ENCODE measurements at regions not wholly inside any gene's neighbourhood (a gene's known extent, or its start where the extent isn't known, plus 50 kb on each side); places are given as distances from the start of the nearest gene placed in this dataset.

DNA sequence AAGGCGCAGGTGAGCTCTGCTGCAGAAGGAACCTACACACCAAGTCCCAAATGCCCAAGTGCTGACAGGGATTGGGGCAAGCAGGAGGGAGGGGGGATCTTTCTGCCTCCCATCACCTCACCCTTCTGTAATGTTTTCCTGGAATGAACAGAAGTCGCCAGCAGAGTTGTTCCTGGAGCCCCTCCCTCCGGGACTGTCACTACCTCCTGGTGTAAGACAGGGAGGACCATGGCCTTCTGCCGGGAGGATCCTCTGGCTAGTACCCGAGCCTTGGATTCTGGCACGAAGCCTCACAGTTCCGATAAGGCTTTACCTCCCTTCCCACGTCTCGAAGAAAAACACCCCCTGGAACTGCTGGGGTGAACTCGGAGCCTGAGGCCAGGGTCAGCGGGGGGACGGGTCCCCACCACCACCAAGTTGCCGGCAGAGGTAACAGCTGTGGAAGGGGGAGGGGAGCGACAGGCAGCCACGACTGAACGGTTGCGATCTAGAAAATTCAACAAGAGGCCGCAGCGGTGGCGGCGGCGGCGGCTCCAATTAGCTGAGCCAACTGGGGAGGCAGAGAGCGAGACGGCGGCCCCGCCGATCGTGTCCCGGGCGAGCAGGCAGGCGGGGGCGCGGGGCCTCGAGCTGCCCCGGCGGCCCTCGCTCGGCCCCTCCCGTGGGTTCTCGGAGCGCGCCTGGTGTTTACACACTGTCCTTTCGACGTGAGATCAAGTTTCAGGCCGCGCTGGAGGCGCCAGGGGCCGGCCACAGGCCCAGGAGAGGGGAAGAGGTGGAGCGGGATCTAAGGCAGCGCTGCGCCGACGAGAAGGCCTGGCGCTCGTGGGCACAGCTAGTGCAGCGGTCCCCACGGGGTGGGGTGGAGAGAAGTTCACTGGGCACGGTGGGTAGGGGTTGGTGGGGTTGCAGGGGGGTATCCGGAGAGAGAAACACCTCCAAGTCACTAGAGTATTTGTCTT is 53.7 kb upstream of the BCOR start:
- Histone ChIP-seq H3K4me1 (replicated peaks in 1 of 2) (peaks cover 7 to 36% of the 10 kb centered on the region in 2 donors), H3K36me3 (replicated peaks in 1 of 2) (no peaks in the 10 kb centered on the region), H3K27me3 (peaks cover 46% of the 10 kb centered on the region), H3K27ac (no peak overlapping the region), H3K4me3 (no peak overlapping the region), H3K9me3 (replicated peaks in 1 of 3) (no peaks in the 10 kb centered on the region)
- WGBS, 4 donors: 52 to 83% (median 75%) methylated on average over 11 to 60 of the region's 60 CpGs
- TF ChIP-seq POLR2A (IDR thresholded peaks at IDR 0.05) (no peak), CTCF (IDR thresholded peaks at IDR 0.05) (no peak)
- no peak for DNase-seq
- intact Hi-C loops (cut with DNase I): loop anchor here in 1 of 2 donors (5.0 kb wide), 1 partner anchor 44 kb away; no protein-coding TSS in a partner anchor

DNA sequence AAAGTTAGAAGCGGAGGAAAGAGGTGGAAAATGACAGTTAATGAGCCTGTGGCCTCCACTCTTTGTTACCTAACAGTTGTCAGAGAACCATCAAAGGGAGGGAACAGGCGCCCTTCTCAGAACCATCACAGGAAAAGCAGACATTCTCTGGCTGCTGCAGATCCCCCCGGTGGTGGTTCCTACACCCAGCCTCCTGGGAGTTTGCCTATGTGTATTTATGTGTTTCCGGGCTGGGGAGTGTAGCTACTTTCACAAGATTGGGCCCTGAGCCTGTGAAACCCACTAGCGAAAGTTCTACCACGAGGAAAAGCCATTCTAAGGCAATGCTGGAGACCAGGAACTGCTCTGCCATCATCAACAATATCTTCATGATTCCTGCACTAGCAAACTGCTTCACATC is 52.7 kb upstream of the BCOR start:
- H3K27me3 ChIP-seq: peaks cover 51% of the 10 kb centered on the region
- no peaks in the 10 kb centered on the region for H3K36me3 ChIP-seq (replicated peaks in 1 of 2)
- no peak overlapping the region for H3K27ac ChIP-seq
- H3K4me3 ChIP-seq: no peak overlapping the region
- no peak for DNase-seq
- 30 to 95% (median 62%) methylated on average over 3 to 6 of the region's 6 CpGs for WGBS, 4 donors
- TF ChIP-seq POLR2A (IDR thresholded peaks at IDR 0.05) (no peak), CTCF (IDR thresholded peaks at IDR 0.05) (no peak)
- intact Hi-C loops (cut with DNase I): loop anchor here in 1 of 2 donors (5.0 kb wide), 1 partner anchor 43 kb away; no protein-coding TSS in a partner anchor
- peaks cover 7 to 30% of the 10 kb centered on the region in 2 donors for H3K4me1 ChIP-seq (replicated peaks in 1 of 2)
- H3K9me3 ChIP-seq (replicated peaks in 1 of 3): no peaks in the 10 kb centered on the region

DNA sequence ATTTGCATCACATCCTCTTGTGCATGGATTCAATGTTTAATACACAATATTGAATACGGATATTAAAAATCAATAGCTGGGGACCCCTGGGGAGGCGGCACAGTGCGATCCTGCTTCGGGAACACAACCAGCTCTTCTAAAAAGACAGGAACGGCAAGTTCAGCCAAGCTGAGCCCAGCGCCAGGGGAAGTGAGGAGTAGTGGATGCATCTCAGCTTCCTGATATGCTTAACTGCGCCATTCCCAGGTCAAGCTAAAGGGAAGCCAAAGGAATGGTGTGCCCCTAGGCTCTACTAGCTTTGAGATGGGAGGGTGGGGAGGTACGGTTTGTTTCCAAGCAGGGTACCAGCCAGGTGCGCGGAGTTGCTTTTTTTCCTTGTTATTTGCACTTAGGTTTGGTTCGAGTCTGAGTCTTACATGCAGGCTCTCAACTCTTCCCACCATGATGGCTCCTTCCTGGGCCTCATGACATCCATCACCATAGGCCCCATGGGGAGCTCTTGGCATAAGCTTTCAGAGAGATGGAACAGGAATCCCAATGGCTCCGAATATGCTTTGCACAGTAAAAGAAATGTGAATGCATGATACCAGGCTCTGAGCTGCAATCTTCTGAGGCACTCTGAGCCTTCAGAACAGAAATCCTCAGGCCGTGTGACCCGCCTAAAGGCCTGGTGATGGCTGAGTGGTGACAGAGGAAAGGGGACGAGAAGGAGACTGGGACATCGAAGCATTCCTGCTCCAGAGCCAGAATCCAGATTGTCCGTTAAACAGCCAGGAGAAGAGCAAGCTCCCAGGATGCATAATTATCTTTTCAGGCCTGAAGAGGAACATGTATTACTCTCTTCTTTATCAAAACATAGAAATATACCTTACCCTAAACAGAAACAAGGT is 51.8 kb upstream of the BCOR start:
- H3K27ac ChIP-seq: peak overlapping the region in 1 of 5 donors; percentile 77
- H3K36me3 ChIP-seq (replicated peaks in 1 of 2): no peaks in the 10 kb centered on the region
- TF ChIP-seq POLR2A (IDR thresholded peaks at IDR 0.05) (no peak), CTCF (IDR thresholded peaks at IDR 0.05) (no peak)
- no peak overlapping the region for H3K4me3 ChIP-seq
- H3K27me3 ChIP-seq: peaks cover 57% of the 10 kb centered on the region
- no peaks in the 10 kb centered on the region for H3K9me3 ChIP-seq (replicated peaks in 1 of 3)
- WGBS, 4 donors: 36 to 75% (median 59%) methylated on average over 12 to 17 of the region's 17 CpGs
- DNase-seq: no peak
- peaks cover 7 to 22% of the 10 kb centered on the region in 2 donors for H3K4me1 ChIP-seq (replicated peaks in 1 of 2)
- intact Hi-C loops (cut with DNase I): loop anchor here in 1 of 2 donors (5.0 kb wide), 1 partner anchor 42 kb away; no protein-coding TSS in a partner anchor

Data from adrenal gland (tissue), 9 donors.